Stimulated activated CD8-positive, alpha-beta memory T cell treated with anti-CD3 and anti-CD28 coated beads, Interleukin-15, amount 100 ng/mL, for 48 hours (primary cell): ENCODE measurements at regions not wholly inside any gene's neighbourhood (a gene's known extent, or its start where the extent isn't known, plus 50 kb on each side); places are given as distances from the start of the nearest gene placed in this dataset.

ENCODE experiments used
- DNase-seq, 2 donors: peaks; one replicate each; pipeline ENCODE4 v3.0.0-alpha.2; 2020; ENCODE audit warnings: low read depth in 2 of 2

GRCh38 chr6:80728101-80728750 lies 621.8 kb downstream of the BCKDHB start:
- DNase-seq = no peak

- DNase-seq = no peak
Measured at GRCh38 chr6:80725156-80725930, 618.9 kb downstream of the BCKDHB start.

- no peak for DNase-seq
Measured at GRCh38 chr6:80720824-80721223, 614.4 kb downstream of the BCKDHB start.

- no peak for DNase-seq
Measured at GRCh38 chr6:80714513-80714912, 608.0 kb downstream of the BCKDHB start.

GRCh38 chr6:80698459-80698858 lies 592.0 kb downstream of the BCKDHB start:
- no peak for DNase-seq

- DNase-seq = no peak
Measured at GRCh38 chr6:80696268-80696667, 589.8 kb downstream of the BCKDHB start.

- no peak for DNase-seq
Measured at GRCh38 chr6:80690551-80691131, 584.2 kb downstream of the BCKDHB start.

GRCh38 chr6:80689716-80690395 lies 583.4 kb downstream of the BCKDHB start:
- no peak for DNase-seq

- DNase-seq = no peak
Measured at GRCh38 chr6:80679992-80680391, 573.5 kb downstream of the BCKDHB start.

- no peak for DNase-seq
Measured at GRCh38 chr6:80676386-80676785, 569.9 kb downstream of the BCKDHB start.

- DNase-seq = no peak
Measured at GRCh38 chr6:80674669-80675068, 568.2 kb downstream of the BCKDHB start.

- DNase-seq = no peak
Measured at GRCh38 chr6:80673367-80673766, 566.9 kb downstream of the BCKDHB start.

GRCh38 chr6:80667006-80667405 lies 560.5 kb downstream of the BCKDHB start:
- no peak for DNase-seq

GRCh38 chr6:80658926-80659325 lies 552.5 kb downstream of the BCKDHB start:
- no peak for DNase-seq

- DNase-seq = no peak
Measured at GRCh38 chr6:80647156-80647555, 540.7 kb downstream of the BCKDHB start.

GRCh38 chr6:80643881-80644280 lies 537.4 kb downstream of the BCKDHB start:
- no peak for DNase-seq

GRCh38 chr6:80642452-80642851 lies 536.0 kb downstream of the BCKDHB start:
- no peak for DNase-seq

GRCh38 chr6:80641591-80641990 lies 535.1 kb downstream of the BCKDHB start:
- no peak for DNase-seq

GRCh38 chr6:80640176-80640575 lies 533.7 kb downstream of the BCKDHB start:
- no peak for DNase-seq

GRCh38 chr6:80639181-80639629 lies 532.7 kb downstream of the BCKDHB start:
- no peak for DNase-seq

- DNase-seq = no peak
Measured at GRCh38 chr6:80638213-80639055, 532.0 kb downstream of the BCKDHB start.
